RWPE1 (cell line): ENCODE measurements at regions not wholly inside any gene's neighbourhood (a gene's known extent, or its start where the extent isn't known, plus 50 kb on each side); places are given as distances from the start of the nearest gene placed in this dataset.

Experiments used
- CTCF ChIA-PET: fragments of 350-600 bp; sonication (Branson Sonifier 250); formaldehyde crosslinking; extraction: SDS; loops from one replicate; lab custom pipeline; 2021; lab: Yijun Ruan, JAX
- POLR2A ChIA-PET: fragments of 400-600 bp; formaldehyde crosslinking; extraction: SDS; loops from one replicate; lab custom pipeline; 2020; ENCODE audit warnings: antibody characterized with exemption; ENCODE audit not compliant: low non-redundant PET; lab: Yijun Ruan, JAX
- DNase-seq: peaks from one replicate; pipeline ENCODE4 v3.0.0; 2012; ENCODE audit warnings: low spot score
- H3K27ac ChIP-seq: fragments of 450-650 bp; 2 replicates; pipeline ENCODE4 v1.5.1; 2017
- CTCF ChIP-seq: fragments of 450-650 bp; conservative IDR thresholded peaks from 2 replicates; pipeline ENCODE4 v1.5.1; 2017; ENCODE audit warnings: low read depth, mild to moderate bottlenecking

- CTCF ChIA-PET, result interaction anchor here (0.6 to 0.7 kb wide), 2 partner anchors 8 to 1564 kb away, joined by 4 read pairs; no protein-coding TSS in a partner anchor
- peak; percentile 4 for DNase-seq
Measured at GRCh38 chr3:59464187-59464586, 414.4 kb upstream of the CFAP20DC start.

DNA sequence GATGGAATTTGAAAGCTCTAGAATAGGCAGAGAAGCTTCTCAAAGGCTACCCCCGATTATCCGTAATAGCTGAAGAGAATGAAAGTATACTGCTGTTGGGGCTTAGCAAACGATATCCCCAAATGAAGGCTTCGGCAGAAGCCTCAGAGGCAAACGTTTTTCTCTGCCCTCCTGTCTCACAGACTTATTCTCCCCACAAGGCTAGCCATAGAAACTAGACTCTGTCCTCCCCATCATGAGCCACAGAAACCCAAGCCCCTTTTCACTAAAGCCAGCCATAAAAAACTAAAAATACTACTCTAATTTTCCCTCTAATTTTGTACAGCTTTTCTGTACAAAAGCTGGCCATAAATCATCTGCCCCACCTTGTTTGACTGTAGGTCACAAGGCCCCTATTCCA lies 413.4 kb upstream of the CFAP20DC start:
- no peak overlapping the region for H3K27ac ChIP-seq
- TF ChIP-seq CTCF, result no peak
- no peak for DNase-seq
- POLR2A ChIA-PET, result no interaction called here
- CTCF ChIA-PET, result no interaction called here

More at GRCh38 chr3:59464187-59464586, 414.4 kb upstream of the CFAP20DC start:
- POLR2A ChIA-PET, result no interaction called here
- no peak for TF ChIP-seq CTCF
- no peak overlapping the region for H3K27ac ChIP-seq

GRCh38 chr3:59460068-59460467 lies 410.2 kb upstream of the CFAP20DC start:
- ChIA-PET POLR2A (no interaction called here), CTCF (no interaction called here)
- no peak for TF ChIP-seq CTCF
- H3K27ac ChIP-seq, result no peak overlapping the region
- no peak for DNase-seq

GRCh38 chr3:59456852-59457485 lies 407.1 kb upstream of the CFAP20DC start:
- CTCF ChIA-PET, result no interaction called here
- no peak for TF ChIP-seq CTCF
- no peak for DNase-seq
- H3K27ac ChIP-seq, result no peak overlapping the region
- POLR2A ChIA-PET, result no interaction called here

DNA sequence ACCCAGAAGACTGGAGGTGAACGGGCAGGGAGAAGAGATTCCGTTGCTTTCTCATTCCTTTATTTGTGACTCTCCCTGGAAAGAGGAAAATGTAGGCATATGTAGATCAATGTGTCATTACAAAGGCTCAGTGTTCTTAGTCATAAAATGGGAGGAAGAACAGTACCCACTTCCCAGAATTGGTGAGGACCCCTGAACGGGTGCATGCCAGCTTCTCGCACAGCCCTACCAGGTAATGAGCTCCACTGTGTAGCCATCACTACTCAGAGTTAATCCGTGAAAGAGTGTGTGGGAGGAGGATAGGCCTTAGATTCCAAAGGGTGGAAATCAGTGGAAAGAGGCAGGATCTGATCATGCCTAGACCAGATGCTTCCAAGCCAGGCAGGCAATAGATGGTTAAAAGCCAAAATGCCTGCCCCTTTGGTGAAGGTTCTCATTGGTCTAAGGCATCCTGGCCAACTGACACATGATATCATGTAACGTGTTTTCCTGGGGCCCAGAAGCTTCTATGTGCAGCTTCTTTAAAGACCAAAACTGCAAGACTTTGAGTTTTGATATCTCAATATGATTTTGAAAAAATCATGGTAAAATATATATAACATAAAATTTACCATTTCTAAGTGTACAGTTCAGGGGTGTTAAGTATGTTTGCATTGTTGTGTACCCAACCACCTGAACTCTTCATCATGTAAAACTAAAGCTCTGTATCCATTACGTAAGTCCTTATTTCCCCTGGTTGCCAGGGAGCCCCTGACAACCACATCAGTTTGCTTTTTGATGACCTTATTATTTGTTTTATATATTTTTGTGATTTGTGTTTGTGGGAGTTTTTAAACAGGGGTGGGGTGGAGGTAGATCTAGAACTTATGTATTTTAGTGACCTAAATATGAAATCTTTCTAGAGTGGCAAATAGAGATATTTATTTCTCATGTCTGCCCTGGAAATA lies 402.2 kb upstream of the CFAP20DC start:
- no peak for DNase-seq
- TF ChIP-seq CTCF, result no peak
- CTCF ChIA-PET, result no interaction called here
- no peak overlapping the region for H3K27ac ChIP-seq
- POLR2A ChIA-PET, result no interaction called here

DNA sequence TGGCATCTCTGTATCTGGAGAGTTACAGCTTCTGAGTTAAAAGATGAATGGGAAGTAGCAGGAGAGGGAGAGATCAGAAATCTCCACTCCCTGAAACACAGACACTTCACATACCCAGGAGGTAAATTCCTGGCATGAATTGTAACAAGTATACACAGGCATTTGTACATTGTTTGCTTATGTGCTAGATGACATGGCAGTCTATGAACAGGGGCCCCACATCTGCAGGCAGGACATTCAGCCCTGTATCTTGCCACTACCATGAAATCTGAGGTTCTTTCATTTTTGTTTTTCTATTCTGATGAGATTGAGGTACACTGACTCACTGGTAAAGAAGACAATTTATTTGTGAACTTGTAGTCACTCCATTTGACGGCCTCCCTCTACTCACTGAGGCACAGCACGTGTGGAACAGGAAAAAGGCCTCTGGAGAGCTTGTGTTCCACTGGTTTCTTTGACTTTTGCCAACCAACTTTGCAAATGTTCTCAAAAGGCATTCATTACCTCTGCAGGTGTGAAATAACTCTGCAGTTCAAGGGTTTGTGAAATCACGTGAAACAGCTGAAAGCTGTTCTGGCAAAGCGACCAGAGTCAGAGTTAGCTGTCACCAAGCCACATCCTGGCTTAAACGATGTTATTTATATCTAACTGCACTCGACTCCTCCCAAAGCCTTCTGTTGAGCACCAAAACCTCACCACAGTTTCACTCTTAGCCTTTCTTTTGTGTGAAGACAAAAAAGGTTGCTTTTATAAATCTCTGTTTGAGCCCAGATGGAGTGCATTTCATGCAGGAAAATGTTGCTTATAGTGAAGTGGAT lies 401.3 kb upstream of the CFAP20DC start:
- CTCF ChIA-PET, result no interaction called here
- POLR2A ChIA-PET, result no interaction called here
- peak; percentile 34 for DNase-seq
- TF ChIP-seq CTCF, result no peak
- H3K27ac ChIP-seq, result no peak overlapping the region
